NB4 (cell line): ENCODE measurements at regions not wholly inside any gene's neighbourhood (a gene's known extent, or its start where the extent isn't known, plus 50 kb on each side); places are given as distances from the start of the nearest gene placed in this dataset.

ENCODE experiments used
- DNase-seq: peaks from one replicate; pipeline ENCODE4 v3.0.0; 2010; ENCODE audit warnings: low read depth
- H3K4me3 ChIP-seq: one replicate; pipeline ENCODE4 v1.5.1; 2011; ENCODE audit warnings: mild to moderate bottlenecking, low read depth, low read length, moderate library complexity
- CTCF ChIP-seq: IDR thresholded peaks from one replicate; pipeline ENCODE4 v1.5.1; 2012; ENCODE audit warnings: low read depth, low read length
- MYC ChIP-seq: IDR thresholded peaks from 2 replicates; pipeline ENCODE4 v1.6.1; 2011; ENCODE audit warnings: low read depth, low read length
- POLR2A ChIP-seq: IDR thresholded peaks from 2 replicates; pipeline ENCODE4 v1.6.1; 2011; ENCODE audit warnings: mild to moderate bottlenecking; ENCODE audit not compliant: insufficient read length; ENCODE audit errors: extremely low read depth
- TF ChIP-seq, protein P1 (sequence below): IDR thresholded peaks from 2 replicates; pipeline ENCODE4 v1.6.1; 2011; ENCODE audit warnings: low read depth, low read length

GRCh38 chr11:82176945-82177344 lies 556.7 kb downstream of the FAM181B start:
- TF ChIP-seq, protein P1, sequence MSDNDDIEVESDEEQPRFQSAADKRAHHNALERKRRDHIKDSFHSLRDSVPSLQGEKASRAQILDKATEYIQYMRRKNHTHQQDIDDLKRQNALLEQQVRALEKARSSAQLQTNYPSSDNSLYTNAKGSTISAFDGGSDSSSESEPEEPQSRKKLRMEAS = no peak
- TF ChIP-seq POLR2A = no peak
- no peak for TF ChIP-seq MYC
- TF ChIP-seq CTCF = no peak

DNA sequence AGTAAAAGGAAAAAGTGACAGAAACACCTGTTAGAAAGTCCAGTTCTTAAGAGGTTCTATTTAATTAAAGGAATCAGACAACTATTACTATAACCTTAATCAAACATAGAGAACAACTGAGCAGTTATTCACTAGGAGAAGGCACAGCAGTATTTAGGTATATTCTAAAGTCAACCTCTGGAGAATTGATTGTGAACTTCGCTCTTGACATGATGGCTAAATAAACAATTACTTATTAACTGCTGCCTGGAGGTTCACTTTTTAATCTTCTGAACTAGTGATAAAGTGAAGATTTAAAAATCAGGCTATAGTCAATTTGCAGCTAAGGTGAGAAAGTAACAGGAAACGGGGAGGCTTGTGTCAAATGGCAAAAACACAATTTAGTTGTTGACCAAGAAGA lies 557.3 kb downstream of the FAM181B start:
- no peak for TF ChIP-seq MYC
- TF ChIP-seq, protein P1 = no peak
- no peak for TF ChIP-seq POLR2A
- TF ChIP-seq CTCF = no peak
- DNase-seq = no peak
- no peak overlapping the region for H3K4me3 ChIP-seq

More at GRCh38 chr11:82176945-82177344, 556.7 kb downstream of the FAM181B start:
- no peak for DNase-seq
- no peak overlapping the region for H3K4me3 ChIP-seq

DNA sequence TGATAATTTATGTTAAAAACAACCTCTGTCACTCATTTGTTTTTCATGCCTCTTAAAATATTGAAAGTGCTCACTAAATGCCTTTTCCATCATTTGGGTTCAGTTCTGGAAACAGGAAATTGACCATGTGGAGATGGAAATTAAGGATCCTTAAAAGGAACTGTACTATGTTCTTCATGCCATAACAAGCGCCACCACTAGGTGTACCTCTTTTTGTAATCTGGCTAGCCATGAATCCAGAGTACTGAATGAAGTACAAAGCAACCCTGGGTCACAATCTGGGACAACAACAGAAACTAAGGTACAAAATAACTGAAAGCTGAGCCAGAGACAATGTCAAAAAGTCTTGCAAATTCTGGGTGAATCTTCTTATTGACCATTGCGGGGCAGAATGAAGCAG lies 559.1 kb downstream of the FAM181B start:
- no peak overlapping the region for H3K4me3 ChIP-seq
- peak; percentile 11 for DNase-seq
- TF ChIP-seq CTCF = peak; percentile 49
- TF ChIP-seq, protein P1 = no peak

DNA sequence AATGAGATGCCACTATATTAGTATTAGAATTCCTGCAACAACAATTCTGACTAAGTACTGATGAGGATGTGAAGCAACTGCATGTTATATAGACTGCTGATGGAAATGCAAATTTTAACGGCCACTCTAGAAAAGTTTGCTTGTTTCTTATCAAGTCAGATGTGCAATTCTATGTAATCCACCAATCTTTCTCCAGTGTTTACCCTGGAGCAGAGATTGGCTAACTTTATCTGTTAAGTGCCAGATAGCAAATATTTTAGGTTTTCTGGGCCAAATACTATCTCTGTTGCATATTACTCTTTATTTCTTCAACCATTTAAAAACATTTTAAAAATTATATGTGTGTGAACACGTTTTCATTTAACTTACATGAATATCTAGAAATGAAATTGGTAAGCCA lies 586.9 kb downstream of the FAM181B start:
- H3K4me3 ChIP-seq = no peak overlapping the region
- no peak for DNase-seq
- TF ChIP-seq CTCF (no peak), POLR2A (no peak), MYC (no peak)
- TF ChIP-seq, protein P1 = no peak

DNA sequence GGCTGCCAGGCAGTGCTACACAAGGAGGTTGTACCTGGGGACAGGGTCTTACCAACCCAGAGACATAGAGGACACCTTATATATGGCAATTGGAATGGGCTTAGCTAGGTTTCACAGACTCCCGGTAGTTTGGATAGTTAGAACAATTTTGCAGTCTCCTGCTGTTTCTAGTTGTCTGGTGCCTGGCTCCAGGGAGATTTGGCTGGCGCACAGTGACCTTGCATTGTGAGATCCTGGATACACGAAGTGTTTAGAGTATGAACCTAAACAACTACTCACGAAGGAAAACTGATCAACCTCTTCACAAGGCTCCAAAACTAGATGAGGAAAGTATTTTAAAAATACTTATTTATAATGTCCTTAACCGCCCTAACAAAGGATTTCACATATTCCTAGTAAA lies 614.7 kb downstream of the FAM181B start:
- no peak for DNase-seq
- TF ChIP-seq CTCF (no peak), POLR2A (no peak), MYC (no peak)
- TF ChIP-seq, protein P1 = no peak
- no peak overlapping the region for H3K4me3 ChIP-seq

- DNase-seq = no peak
- TF ChIP-seq MYC (no peak), CTCF (no peak)
- H3K4me3 ChIP-seq = no peak overlapping the region
Observed at GRCh38 chr11:82117362-82117761, 616.3 kb downstream of the FAM181B start.
